Muscle of leg (tissue), 3 donors: ENCODE measurements at regions not wholly inside any gene's neighbourhood (a gene's known extent, or its start where the extent isn't known, plus 50 kb on each side); places are given as distances from the start of the nearest gene placed in this dataset.

Source experiments
- DNase-seq: peaks from one replicate; pipeline ENCODE4 v3.0.0; 2013
- H3K27ac ChIP-seq: one replicate; pipeline ENCODE4 v1.5.1; 2013; ENCODE audit warnings: mild to moderate bottlenecking, low read length, control low read depth
- H3K27me3 ChIP-seq: one replicate; pipeline ENCODE4 v1.6.1; 2013; ENCODE audit warnings: low read length; ENCODE audit not compliant: control insufficient read depth, insufficient read depth
- H3K36me3 ChIP-seq: one replicate; pipeline ENCODE4 v1.6.1; 2013; ENCODE audit warnings: low read length; ENCODE audit not compliant: control insufficient read depth, insufficient read depth
- H3K4me1 ChIP-seq: one replicate; pipeline ENCODE4 v1.6.1; 2013; ENCODE audit warnings: low read length; ENCODE audit not compliant: control insufficient read depth, insufficient read depth
- H3K4me3 ChIP-seq: one replicate; pipeline ENCODE4 v1.5.1; 2013; ENCODE audit warnings: low read length, control low read depth
- H3K9me3 ChIP-seq: replicated peaks from 2 replicates; pipeline ENCODE4 v1.6.1; 2013; ENCODE audit warnings: low read depth, low read length; ENCODE audit not compliant: control insufficient read depth
- WGBS: methylation state at CpG from one replicate; pipeline ENCODE4 v1.1.5; 2013; ENCODE audit warnings: missing lambda C conversion rate; ENCODE audit not compliant: insufficient coverage; 5-methylcytosine and 5-hydroxymethylcytosine counted together

DNA sequence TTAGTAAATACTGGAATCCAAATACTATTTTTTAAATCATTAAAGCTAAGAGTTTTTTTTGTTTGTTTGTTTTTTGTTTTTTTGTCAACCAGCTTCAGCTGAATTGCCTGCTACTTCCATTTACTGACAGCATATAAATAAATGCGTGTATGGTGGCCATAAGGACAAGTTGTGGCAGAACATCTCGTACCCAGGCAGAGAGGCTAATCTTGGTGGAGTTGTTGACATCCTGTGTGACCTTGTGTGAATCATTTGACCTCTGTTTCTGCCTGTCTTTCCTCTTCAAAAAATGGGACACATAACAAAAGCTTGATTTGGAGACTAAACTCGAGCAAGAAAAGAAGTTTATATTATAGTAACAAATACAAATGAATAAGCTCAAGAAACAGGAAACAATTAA, 734.2 kb downstream of the MCTP2 start:
- no peak overlapping the region for H3K4me3 ChIP-seq
- no CpG with 5 or more reads among the region's 3 CpGs for WGBS

DNA sequence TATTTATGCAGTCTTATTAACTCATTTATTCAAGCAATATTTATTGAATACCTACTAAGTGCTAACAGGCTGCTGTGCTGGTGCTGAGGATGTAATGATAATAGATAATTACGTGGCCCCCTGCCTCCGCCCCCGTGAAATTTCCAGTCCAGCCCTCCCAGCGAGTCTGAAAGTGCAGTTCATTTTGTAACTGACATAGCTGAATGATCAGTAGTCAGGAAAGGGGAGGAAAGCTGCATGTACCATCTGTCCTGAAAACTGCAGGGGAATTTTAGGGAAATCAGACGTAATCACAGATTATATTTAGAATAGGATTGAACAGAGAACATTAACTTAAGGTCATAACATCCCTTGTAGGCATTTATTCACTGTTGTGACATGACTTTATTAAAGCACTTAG, 736.8 kb downstream of the MCTP2 start:
- DNase-seq: no peak
- Histone ChIP-seq H3K4me1 (no peaks in the 10 kb centered on the region), H3K4me3 (no peak overlapping the region), H3K27ac (no peak overlapping the region), H3K9me3 (no peaks in the 10 kb centered on the region), H3K36me3 (no peaks in the 10 kb centered on the region), H3K27me3 (no peaks in the 10 kb centered on the region)
- no CpG with 5 or more reads among the region's 5 CpGs for WGBS

More for the DNA sequence above, 734.2 kb downstream of the MCTP2 start:
- Histone ChIP-seq H3K27me3 (no peaks in the 10 kb centered on the region), H3K27ac (no peak overlapping the region), H3K9me3 (no peaks in the 10 kb centered on the region), H3K4me1 (no peaks in the 10 kb centered on the region), H3K36me3 (no peaks in the 10 kb centered on the region)
- no peak for DNase-seq

DNA sequence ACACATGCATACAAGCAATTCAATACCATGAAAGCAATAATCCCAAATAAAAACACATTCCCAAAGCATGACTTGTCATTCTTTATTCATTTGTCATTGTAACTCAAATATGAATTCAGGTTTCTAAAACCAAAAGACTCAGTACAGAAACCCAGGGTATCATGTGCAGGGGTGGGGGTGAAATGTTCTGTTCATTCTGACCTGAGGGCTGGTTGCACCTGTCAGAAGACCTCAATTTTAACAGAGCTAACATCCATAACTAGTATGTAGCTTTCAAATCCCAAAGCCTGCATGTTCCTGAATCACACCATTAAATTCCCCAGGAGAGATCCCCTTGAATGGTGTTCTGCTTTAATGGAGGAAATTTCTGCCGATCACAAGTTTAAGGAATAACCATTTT, 738.7 kb downstream of the MCTP2 start:
- no peaks in the 10 kb centered on the region for H3K9me3 ChIP-seq
- no CpG with 5 or more reads among the region's 1 CpG for WGBS
- no peaks in the 10 kb centered on the region for H3K4me1 ChIP-seq
- no peaks in the 10 kb centered on the region for H3K36me3 ChIP-seq
- H3K4me3 ChIP-seq: no peak overlapping the region
- no peak for DNase-seq
- H3K27ac ChIP-seq: no peak overlapping the region
- no peaks in the 10 kb centered on the region for H3K27me3 ChIP-seq

DNA sequence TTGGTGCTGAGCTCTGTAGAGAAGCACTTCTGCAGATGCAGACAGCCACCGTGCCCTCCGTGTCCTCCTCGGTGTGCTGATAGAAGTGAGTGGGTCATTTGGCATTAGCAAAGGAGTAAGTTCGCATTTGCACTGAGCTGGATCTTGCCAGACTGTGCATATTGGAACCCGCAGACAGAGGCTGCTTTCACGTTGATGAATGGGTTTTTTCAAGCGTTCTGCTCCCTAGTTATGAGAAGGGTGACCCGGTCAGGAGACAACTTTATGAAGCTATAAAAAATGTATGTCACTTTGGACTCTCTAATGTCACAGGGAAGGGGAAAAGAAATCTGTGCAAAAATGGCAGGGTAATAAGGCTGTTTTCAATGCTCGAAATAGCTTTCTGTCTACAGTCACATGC, 739.4 kb downstream of the MCTP2 start:
- Histone ChIP-seq H3K27ac (no peak overlapping the region), H3K36me3 (no peaks in the 10 kb centered on the region), H3K4me1 (no peaks in the 10 kb centered on the region), H3K27me3 (no peaks in the 10 kb centered on the region), H3K4me3 (no peak overlapping the region), H3K9me3 (no peaks in the 10 kb centered on the region)
- WGBS: 42% methylated on average over 4 of the region's 9 CpGs
- no peak for DNase-seq

DNA sequence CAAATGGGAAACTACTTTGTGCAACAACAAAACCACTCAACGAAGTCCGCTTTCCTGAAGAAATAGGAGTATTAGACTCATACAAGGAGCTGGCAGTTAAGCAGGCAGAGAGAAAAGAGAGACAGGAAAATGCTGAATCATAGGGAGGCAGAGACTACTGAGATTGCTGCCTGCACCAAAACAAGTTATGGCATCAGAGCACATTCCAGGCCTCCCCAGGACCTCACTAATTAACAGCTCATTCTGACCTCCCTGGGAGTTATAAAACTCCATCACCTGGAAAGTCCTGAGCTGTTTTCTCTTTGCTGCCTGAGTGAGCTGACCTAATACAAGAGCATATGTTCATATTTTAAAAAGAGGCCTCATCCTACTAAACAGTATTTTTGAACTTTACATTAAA, 741.0 kb downstream of the MCTP2 start:
- Histone ChIP-seq H3K9me3 (no peaks in the 10 kb centered on the region), H3K27ac (no peak overlapping the region), H3K27me3 (no peaks in the 10 kb centered on the region), H3K4me1 (no peaks in the 10 kb centered on the region), H3K4me3 (no peak overlapping the region), H3K36me3 (no peaks in the 10 kb centered on the region)
- no CpG with 5 or more reads among the region's 2 CpGs for WGBS
- DNase-seq: no peak

DNA sequence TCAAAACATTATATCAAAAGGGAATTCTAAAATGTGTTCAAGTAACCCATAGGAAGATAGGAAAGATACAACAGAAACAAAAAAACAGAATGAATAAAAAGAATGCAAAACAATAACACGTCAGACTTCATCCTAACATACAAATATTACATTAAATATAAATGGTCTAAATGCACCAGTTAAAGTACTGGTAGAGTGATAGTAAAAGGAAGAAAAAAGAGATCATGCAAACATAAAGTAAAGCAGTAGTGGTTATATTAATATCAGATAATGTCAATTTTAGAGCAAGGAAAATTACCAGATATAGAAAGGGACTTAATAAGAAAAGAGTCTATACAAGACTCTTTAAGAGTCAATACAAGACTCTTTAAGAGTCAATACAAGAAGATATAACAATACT, 755.7 kb downstream of the MCTP2 start:
- no CpG with 5 or more reads among the region's 1 CpG for WGBS
- Histone ChIP-seq H3K27me3 (no peaks in the 10 kb centered on the region), H3K4me1 (no peaks in the 10 kb centered on the region), H3K9me3 (no peaks in the 10 kb centered on the region), H3K4me3 (no peak overlapping the region), H3K36me3 (no peaks in the 10 kb centered on the region), H3K27ac (no peak overlapping the region)
- no peak for DNase-seq

DNA sequence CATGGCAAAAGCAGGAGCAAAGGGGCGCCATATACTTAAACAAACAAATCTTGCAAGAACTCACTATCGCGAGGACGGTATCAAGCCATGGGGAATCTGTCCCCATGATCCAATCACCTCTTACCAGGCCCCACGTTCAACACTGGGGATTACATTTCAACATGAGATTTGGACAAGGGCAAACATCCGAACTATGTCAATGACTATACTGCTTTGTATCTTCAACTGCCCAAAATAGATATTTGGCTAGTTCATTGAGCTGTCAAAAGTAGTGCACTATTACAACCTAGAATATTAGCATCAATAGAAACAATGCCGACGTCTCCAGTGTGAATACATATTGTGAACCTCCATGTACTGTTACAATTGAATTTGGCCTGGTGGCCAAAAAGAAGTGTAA, 760.4 kb downstream of the MCTP2 start:
- H3K27ac ChIP-seq: no peak overlapping the region
- 80% methylated on average over 1 of the region's 8 CpGs for WGBS

DNA sequence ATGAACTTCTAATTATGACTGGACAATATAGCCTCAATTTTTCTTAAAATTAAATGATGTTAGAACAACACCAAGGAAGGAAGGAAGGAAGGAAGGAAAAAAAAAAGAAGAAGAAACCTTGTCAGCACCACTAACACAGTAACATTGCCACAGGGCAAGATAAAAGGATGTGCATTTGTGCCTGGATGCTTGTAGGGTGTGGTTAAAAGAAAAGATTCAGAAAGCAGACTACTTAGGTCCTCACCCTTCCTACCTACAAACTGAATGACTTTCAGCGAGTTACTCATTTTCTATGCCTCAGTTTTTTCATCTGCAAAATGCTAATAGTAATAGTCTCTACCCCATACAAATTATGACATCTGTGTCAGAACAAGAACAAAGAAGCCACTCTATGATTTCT, 778.3 kb downstream of the MCTP2 start:
- Histone ChIP-seq H3K27ac (no peak overlapping the region), H3K4me1 (no peaks in the 10 kb centered on the region), H3K36me3 (no peaks in the 10 kb centered on the region), H3K9me3 (peaks cover 2% of the 10 kb centered on the region), H3K27me3 (no peaks in the 10 kb centered on the region), H3K4me3 (no peak overlapping the region)
- DNase-seq: no peak
- WGBS: no CpG with 5 or more reads among the region's 1 CpG

More for the DNA sequence above, 760.4 kb downstream of the MCTP2 start:
- no peaks in the 10 kb centered on the region for H3K4me1 ChIP-seq
- H3K36me3 ChIP-seq: no peaks in the 10 kb centered on the region
- no peak for DNase-seq
- no peak overlapping the region for H3K4me3 ChIP-seq
- H3K27me3 ChIP-seq: no peaks in the 10 kb centered on the region
- no peaks in the 10 kb centered on the region for H3K9me3 ChIP-seq

DNA sequence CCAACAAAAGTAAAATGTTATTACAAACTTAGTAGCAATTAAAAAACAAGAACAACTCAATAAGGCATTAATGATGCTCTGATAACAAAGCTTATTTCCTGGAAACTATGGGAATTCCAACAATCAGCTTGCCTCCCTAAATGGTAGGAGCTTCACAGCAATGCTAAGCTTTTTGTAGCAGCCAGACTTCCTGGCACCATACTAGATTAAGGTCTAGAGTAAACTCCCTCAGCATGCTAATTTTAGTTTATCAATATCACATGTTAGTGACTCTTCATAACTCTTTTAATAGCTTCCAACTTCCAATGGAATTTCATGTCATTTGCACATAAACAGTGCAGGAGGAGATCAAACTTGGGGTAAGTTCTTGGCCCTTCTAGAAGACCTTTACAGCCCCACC, 782.0 kb downstream of the MCTP2 start:
- DNase-seq: no peak
- Histone ChIP-seq H3K4me3 (no peak overlapping the region), H3K36me3 (no peaks in the 10 kb centered on the region), H3K27ac (no peak overlapping the region), H3K9me3 (no peaks in the 10 kb centered on the region), H3K27me3 (no peaks in the 10 kb centered on the region), H3K4me1 (peaks cover 2% of the 10 kb centered on the region)

DNA sequence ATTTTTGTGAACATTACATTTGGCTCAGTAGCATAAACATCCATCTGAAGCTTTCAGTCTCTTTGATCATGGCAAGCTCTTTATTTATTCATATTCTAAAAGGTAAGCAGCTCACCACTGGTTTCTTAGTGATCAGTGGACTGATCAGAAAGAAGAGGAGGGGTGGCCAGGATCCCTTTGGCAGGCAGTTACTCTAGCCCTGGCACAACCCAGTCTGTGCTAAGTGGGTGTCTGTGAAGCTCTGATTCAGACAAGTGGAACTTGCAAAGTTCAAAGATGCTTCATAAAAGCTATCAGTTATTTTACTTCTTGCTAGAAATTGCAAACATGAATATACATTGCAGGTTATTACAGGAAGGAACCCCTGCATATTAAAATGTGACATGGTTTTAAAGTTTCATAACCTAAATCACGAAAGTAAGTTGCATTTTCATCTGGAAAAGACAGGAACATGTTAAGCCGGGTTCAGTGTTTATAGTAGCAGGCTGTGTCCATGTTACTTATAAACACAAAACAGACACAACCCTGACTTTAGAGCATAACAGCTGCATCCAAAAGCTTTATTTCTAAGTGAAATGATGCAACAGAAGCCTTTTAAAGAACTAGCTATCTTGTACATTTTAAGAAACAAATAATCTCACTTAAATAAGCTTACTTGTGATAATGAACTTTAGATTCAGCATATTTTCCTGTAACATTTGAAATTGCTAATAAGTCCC, 785.3 kb downstream of the MCTP2 start:
- H3K9me3 ChIP-seq: no peaks in the 10 kb centered on the region
- H3K4me3 ChIP-seq: no peak overlapping the region
- peak; percentile 64 for DNase-seq
- H3K27me3 ChIP-seq: no peaks in the 10 kb centered on the region
- peaks cover 2% of the 10 kb centered on the region for H3K4me1 ChIP-seq
- H3K36me3 ChIP-seq: no peaks in the 10 kb centered on the region
- WGBS: no CpG with 5 or more reads among the region's 2 CpGs
- no peak overlapping the region for H3K27ac ChIP-seq
